Brain microvascular endothelial cell (primary cell): ENCODE measurements at regions not wholly inside any gene's neighbourhood (a gene's known extent, or its start where the extent isn't known, plus 50 kb on each side); places are given as distances from the start of the nearest gene placed in this dataset.

Source experiments
- DNase-seq: peaks from one replicate; pipeline ENCODE4 v3.0.0-alpha.2; 2020
- H3K27ac ChIP-seq: fragments of 250-450 bp; sonication (Bioruptor Pico); 2 replicates; pipeline ENCODE4 v1.5.1; 2020; ENCODE audit warnings: mild to moderate bottlenecking, moderate library complexity
- H3K27me3 ChIP-seq: fragments of 250-450 bp; sonication (Bioruptor Pico); replicated peaks from 2 replicates; pipeline ENCODE4 v1.5.1; 2020; ENCODE audit warnings: mild to moderate bottlenecking
- H3K36me3 ChIP-seq: fragments of 250-450 bp; sonication (Bioruptor Pico); replicated peaks from 2 replicates; pipeline ENCODE4 v1.5.1; 2020; ENCODE audit warnings: mild to moderate bottlenecking
- H3K4me3 ChIP-seq: 2 replicates; pipeline ENCODE4 v1.5.1; 2011; ENCODE audit warnings: low read depth, mild to moderate bottlenecking, control low read depth, low read length, moderate library complexity
- CTCF ChIP-seq: IDR thresholded peaks from 2 replicates; pipeline ENCODE4 v1.5.1; 2011; ENCODE audit warnings: low read depth, mild to moderate bottlenecking, moderate library complexity, low read length, control low read depth, inconsistent platforms; ENCODE audit errors: missing control alignments
- in situ Hi-C: cut with HindIII; loops from 2 replicates; pipeline ENCODE4 v1.10.0; 2017; ENCODE audit warnings: low sequenced_read_pairs, low pct_ligation_motif_present

- DNase-seq: no peak
- no peak overlapping the region for H3K4me3 ChIP-seq
- in situ Hi-C loops: no loop called here
- H3K36me3 ChIP-seq: no peaks in the 10 kb centered on the region
- no peak overlapping the region for H3K27ac ChIP-seq
- TF ChIP-seq CTCF: no peak
- no peaks in the 10 kb centered on the region for H3K27me3 ChIP-seq
Measured at GRCh38 chr14:104475802-104476201, 103.8 kb upstream of the C14orf180 start.

DNA sequence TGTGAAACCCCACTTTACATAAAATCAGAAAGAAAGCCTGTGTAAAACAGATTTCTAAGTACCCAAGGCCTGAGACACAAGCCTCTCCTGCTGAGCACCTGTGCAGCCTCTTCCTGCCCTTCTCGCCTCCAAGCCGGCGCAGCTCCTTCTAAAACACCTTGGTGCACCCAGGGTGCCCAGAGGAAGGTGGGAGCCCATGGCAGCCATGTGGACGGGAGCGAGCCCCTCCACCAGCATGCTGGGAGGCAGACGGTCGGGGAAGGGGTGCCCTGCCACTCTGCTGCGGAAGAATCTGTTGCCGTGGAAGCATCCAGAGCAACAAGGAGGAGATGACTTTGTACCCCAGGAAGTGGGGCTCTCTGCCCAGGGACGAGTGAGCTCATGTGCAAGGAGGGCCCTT is 103.1 kb upstream of the C14orf180 start:
- no peak for DNase-seq
- Histone ChIP-seq H3K4me3 (no peak overlapping the region), H3K27me3 (no peaks in the 10 kb centered on the region), H3K36me3 (no peaks in the 10 kb centered on the region), H3K27ac (no peak overlapping the region)
- no peak for TF ChIP-seq CTCF
- in situ Hi-C loops: no loop called here

- in situ Hi-C loops: no loop called here
- Histone ChIP-seq H3K27ac (no peak overlapping the region), H3K4me3 (no peak overlapping the region), H3K36me3 (no peaks in the 10 kb centered on the region), H3K27me3 (no peaks in the 10 kb centered on the region)
- DNase-seq: no peak
- no peak for TF ChIP-seq CTCF
Measured at GRCh38 chr14:104477117-104477623, 102.4 kb upstream of the C14orf180 start.

DNA sequence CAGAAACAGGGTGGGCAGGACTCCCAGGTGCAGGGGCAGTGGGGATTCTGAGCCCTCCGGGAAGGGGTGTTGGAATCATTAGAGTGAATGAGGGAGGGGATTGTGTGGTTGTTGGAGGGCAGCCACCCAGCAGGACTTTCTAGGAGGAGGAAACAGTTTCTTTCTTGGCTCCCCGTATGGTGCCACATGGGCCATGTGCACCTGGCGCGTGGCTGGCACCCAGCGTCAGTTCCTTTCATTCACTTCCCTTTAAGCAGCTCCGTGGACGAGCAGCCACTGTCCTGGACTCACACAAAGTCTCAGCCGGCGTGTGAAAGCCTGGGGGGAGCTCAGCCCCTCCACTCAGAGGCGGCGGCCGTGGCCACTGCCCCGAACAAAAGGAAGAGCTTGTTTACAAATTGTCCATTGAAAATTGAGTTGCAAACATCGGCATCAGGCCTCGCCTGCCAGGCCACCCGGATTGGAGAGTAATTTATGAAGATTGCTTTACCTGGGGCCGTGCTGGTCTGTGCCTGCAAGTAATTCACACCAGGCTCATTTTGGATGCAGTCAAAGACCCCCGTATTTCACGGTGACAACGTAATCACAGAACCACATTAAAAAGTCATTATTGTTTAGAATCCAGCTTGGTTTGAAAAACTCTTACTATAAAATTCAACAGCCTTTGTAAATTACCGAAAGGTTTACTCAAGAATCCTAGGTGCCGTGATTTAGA is 101.7 kb upstream of the C14orf180 start:
- H3K27me3 ChIP-seq: no peaks in the 10 kb centered on the region
- TF ChIP-seq CTCF: no peak
- H3K27ac ChIP-seq: no peak overlapping the region
- in situ Hi-C loops: no loop called here
- H3K4me3 ChIP-seq: no peak overlapping the region
- H3K36me3 ChIP-seq: no peaks in the 10 kb centered on the region
- no peak for DNase-seq

DNA sequence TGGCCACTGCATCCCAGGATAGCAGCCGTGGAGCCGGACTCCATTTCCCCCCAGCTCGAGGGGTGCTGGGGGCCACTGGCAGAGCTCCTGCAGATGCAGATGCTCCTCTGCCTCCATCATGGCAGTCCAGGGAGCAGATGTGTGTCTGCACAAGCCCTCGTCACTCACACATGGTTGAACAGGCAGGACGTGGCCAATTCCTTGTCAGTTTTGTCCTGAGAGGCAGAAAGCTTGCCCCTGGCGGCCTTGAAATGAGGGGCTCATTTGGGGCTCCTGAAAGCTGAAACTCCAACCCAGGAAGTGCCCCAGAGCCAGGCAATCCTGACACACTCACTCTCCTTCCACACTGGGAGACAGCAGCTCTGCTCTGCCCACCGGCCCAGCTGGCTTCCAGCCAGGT is 100.9 kb upstream of the C14orf180 start:
- H3K27ac ChIP-seq: no peak overlapping the region

More for the DNA sequence above, 100.9 kb upstream of the C14orf180 start:
- DNase-seq: no peak
- no peak overlapping the region for H3K4me3 ChIP-seq
- no peaks in the 10 kb centered on the region for H3K36me3 ChIP-seq
- no peaks in the 10 kb centered on the region for H3K27me3 ChIP-seq
- in situ Hi-C loops: no loop called here
- no peak for TF ChIP-seq CTCF
